ENCODE measurements at regions not wholly inside any gene's neighbourhood (a gene's known extent, or its start where the extent isn't known, plus 50 kb on each side); places are given as distances from the start of the nearest gene placed in this dataset.

DNA sequence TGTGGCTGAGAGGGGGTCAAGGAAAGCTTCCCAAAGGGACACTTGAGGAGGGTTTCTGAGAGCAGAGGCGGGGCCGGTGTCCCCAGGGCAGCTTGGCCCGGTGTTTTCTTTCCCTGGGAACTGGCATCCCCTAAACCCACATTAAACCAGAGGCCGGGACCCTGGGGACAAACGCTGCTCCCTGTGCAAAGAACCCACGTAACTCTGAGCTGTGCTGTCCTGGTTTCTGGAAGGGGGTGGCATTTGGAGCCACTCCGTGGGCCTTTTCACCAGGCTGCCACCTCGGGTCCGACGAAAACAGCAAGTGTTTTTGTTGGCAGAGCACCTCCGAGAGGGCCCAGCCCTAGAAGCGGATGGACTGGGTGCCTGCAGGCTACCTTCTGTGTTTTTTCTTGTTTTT is 100.2 kb upstream of the ANO1 start:
- no peaks in the 10 kb centered on the region for H3K9me3 ChIP-seq (ENCODE audit: control insufficient read depth, insufficient read depth, low read length)
- 76% methylated on average over 8 of the region's 12 CpGs for WGBS (ENCODE audit: insufficient coverage)

DNA sequence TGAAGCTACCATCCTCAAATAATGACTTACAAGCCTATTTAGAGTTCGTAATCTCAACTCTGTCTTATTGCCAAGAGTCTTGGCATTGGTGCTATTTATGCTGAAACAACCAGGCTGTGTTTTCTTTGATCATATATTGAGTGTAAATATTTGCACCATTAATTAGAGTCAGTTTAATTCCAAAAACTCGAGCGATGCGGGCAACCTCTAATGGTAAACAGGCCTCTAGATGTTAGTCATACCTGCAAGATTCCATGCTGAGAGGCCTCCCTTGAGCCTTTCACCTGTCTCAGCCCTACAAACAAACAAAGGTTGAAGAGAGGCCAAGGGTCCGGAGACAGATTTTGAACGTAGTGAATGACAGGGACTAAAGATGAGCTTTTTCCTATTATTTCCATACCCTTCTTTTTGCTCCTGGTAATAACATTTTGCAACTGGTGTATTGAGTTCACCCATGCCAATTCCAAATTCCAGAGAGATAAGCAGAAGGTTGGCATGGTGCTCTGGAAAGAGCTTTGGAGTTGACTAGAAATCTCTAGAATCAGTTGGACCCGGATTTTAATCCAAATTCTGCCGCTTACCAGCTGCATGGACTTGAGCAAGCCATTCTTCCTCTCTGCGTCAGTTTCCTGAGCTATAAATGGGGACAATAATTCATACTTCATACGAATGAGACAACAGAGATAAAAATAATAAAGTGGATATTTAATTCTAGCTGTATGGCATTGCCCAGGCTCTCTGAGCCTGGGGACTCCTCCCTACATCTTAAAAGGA is 99.1 kb upstream of the ANO1 start:
- WGBS (ENCODE audit: insufficient coverage), result 75% methylated on average over 1 of the region's 10 CpGs
- Histone ChIP-seq H3K4me3 (ENCODE audit: low read depth, low read length) (no peak overlapping the region), H3K36me3 (ENCODE audit: control insufficient read depth, insufficient read depth, low read length) (no peaks in the 10 kb centered on the region), H3K27me3 (ENCODE audit: control insufficient read depth, insufficient read depth, low read length) (peaks cover 19% of the 10 kb centered on the region), H3K27ac (ENCODE audit: low read depth, low read length) (no peak overlapping the region), H3K9me3 (ENCODE audit: control insufficient read depth, insufficient read depth, low read length) (no peaks in the 10 kb centered on the region), H3K4me1 (ENCODE audit: control insufficient read depth, insufficient read depth, low read length) (peaks cover 3% of the 10 kb centered on the region)
- DNase-seq (ENCODE audit: low read depth in 4 of 6, low spot score in 6 of 6), result peak in 1 of 6 donors; percentile 40

More for the DNA sequence above, 100.2 kb upstream of the ANO1 start:
- H3K36me3 ChIP-seq (ENCODE audit: control insufficient read depth, insufficient read depth, low read length), result no peaks in the 10 kb centered on the region
- no peak for DNase-seq (ENCODE audit: low read depth in 4 of 6, low spot score in 6 of 6)
- H3K4me3 ChIP-seq (ENCODE audit: low read depth, low read length), result no peak overlapping the region
- no peak overlapping the region for H3K27ac ChIP-seq (ENCODE audit: low read depth, low read length)
- peaks cover 3% of the 10 kb centered on the region for H3K4me1 ChIP-seq (ENCODE audit: control insufficient read depth, insufficient read depth, low read length)
- peaks cover 10% of the 10 kb centered on the region for H3K27me3 ChIP-seq (ENCODE audit: control insufficient read depth, insufficient read depth, low read length)

DNA sequence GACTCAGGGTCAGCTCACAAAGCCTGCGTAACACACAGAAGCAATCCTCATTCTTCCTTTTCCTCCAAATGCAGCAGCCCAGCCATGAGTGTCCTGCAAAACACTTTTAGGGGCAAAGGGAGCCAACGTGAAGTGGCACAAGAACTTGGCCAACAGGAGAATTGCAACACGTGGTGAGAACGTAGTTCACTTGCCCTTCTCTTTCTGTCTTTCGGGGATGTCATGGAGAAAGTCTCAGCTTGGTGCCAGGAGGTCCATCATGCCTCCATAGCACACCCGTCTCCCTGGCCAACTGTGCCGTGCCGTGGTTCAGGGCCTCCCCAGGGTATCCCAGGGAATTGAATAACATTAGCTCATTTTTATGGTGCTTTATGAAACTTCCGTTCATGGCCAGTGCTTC is 98.5 kb upstream of the ANO1 start:
- H3K36me3 ChIP-seq (ENCODE audit: control insufficient read depth, insufficient read depth, low read length), result no peaks in the 10 kb centered on the region
- H3K4me1 ChIP-seq (ENCODE audit: control insufficient read depth, insufficient read depth, low read length), result peaks cover 9% of the 10 kb centered on the region
- no peak overlapping the region for H3K27ac ChIP-seq (ENCODE audit: low read depth, low read length)
- DNase-seq (ENCODE audit: low read depth in 4 of 6, low spot score in 6 of 6), result no peak
- no peaks in the 10 kb centered on the region for H3K9me3 ChIP-seq (ENCODE audit: control insufficient read depth, insufficient read depth, low read length)
- WGBS (ENCODE audit: insufficient coverage), result 56% methylated on average over 5 of the region's 9 CpGs
- H3K27me3 ChIP-seq (ENCODE audit: control insufficient read depth, insufficient read depth, low read length), result peaks cover 25% of the 10 kb centered on the region
- H3K4me3 ChIP-seq (ENCODE audit: low read depth, low read length), result no peak overlapping the region

DNA sequence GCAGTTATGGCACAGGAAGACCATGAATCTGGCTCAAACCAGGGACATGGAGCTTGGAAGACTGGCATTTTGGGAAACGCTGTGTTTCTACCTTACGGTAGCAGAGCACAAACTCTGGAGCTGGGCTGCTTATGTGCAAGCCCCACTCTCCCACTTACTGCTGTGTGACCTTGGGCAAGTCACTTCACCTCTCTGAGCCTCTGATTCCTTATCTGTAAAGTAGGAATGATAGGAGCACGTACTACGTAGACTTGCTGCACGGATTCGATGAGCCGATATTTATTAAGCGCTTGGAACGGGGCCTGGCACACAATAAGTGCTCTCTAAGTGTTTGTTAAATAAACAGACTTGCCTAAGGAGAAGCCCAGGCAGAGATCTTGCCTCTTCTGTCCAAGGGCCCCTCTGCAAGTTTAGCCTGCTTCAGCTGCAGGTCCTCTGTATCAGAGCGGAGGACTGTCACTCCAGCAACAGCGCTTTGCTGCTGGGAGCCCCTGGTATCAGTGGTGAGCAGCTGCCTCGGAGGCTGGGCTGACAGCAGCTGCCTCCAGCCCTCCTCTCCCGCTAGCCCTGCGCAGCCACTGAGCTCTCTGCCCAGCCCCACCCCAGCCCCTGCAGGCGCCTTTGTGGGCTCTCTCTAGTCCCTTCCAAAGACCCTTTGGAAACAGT is 96.9 kb upstream of the ANO1 start:
- peaks cover 41% of the 10 kb centered on the region for H3K27me3 ChIP-seq (ENCODE audit: control insufficient read depth, insufficient read depth, low read length)
- H3K36me3 ChIP-seq (ENCODE audit: control insufficient read depth, insufficient read depth, low read length), result no peaks in the 10 kb centered on the region
- H3K27ac ChIP-seq (ENCODE audit: low read depth, low read length), result no peak overlapping the region
- no peak for DNase-seq (ENCODE audit: low read depth in 4 of 6, low spot score in 6 of 6)
- 71% methylated on average over 15 of the region's 15 CpGs for WGBS (ENCODE audit: insufficient coverage)
- H3K4me1 ChIP-seq (ENCODE audit: control insufficient read depth, insufficient read depth, low read length), result peaks cover 24% of the 10 kb centered on the region
- H3K4me3 ChIP-seq (ENCODE audit: low read depth, low read length), result no peak overlapping the region
- H3K9me3 ChIP-seq (ENCODE audit: control insufficient read depth, insufficient read depth, low read length), result no peaks in the 10 kb centered on the region

DNA sequence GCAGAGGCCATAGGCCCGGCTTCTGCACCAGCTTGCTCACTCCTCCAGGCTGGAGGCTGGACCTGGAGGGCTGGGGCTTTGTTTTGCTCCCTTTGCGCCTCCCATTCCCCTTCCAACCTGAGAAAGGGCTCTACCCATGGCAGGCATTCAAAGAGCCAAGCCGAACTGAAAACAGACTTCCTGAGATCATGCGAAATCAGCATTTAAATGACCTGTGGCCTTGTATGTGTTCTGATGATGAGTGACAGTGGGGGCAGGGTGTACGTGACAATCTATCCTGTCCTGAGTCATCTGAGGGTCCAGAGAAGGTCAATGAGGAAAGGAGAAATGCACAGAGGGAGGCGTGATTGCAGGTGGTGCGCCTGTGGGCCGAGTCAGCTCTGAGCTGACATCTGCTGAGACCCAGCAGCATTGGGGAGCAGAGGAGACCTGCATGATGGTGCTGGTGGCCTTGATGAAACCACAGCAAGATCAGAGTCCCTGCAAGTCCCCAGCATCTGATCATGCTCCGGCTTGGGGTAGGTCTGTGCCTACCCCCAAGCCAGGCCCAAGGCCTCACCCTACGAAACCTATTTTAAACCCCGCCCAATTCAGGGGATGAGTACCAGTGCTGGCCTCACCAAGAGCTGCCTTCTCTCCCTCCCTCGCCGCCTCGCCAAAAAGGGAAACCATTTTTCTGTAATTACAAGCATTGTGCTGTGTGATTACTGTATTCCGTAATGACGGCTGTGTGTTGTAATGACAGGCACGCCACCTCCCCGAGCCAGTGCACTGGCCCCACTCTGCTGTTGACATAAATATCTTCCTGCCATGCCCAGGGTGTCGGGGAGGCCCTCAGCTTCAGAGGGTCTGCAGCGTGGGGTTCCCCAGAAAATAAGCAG is 95.2 kb upstream of the ANO1 start:
- Histone ChIP-seq H3K9me3 (ENCODE audit: control insufficient read depth, insufficient read depth, low read length) (no peaks in the 10 kb centered on the region), H3K36me3 (ENCODE audit: control insufficient read depth, insufficient read depth, low read length) (no peaks in the 10 kb centered on the region), H3K4me1 (ENCODE audit: control insufficient read depth, insufficient read depth, low read length) (peaks cover 25% of the 10 kb centered on the region), H3K4me3 (ENCODE audit: low read depth, low read length) (no peak overlapping the region), H3K27me3 (ENCODE audit: control insufficient read depth, insufficient read depth, low read length) (peaks cover 58% of the 10 kb centered on the region), H3K27ac (ENCODE audit: low read depth, low read length) (no peak overlapping the region)
- DNase-seq (ENCODE audit: low read depth in 4 of 6, low spot score in 6 of 6), result no peak
- 82% methylated on average over 15 of the region's 20 CpGs for WGBS (ENCODE audit: insufficient coverage)

DNA sequence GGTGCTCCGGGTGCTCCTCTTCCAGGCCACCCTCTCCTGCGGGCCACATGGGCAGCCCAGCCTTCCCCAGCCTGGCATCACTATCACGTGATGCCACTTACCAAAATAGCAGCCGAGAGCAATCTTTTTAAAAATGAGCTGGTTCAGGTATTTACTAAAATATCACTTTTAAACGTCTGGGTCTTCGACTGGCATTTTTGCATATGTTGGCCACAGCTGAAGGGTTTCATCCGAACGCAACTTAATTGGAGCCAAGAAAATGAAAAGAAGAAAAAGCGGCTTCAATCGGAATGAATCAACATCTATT is 94.6 kb upstream of the ANO1 start:
- WGBS (ENCODE audit: insufficient coverage), result 87% methylated on average over 3 of the region's 10 CpGs
- Histone ChIP-seq H3K4me1 (ENCODE audit: control insufficient read depth, insufficient read depth, low read length) (peaks cover 25% of the 10 kb centered on the region), H3K27ac (ENCODE audit: low read depth, low read length) (no peak overlapping the region), H3K4me3 (ENCODE audit: low read depth, low read length) (no peak overlapping the region), H3K36me3 (ENCODE audit: control insufficient read depth, insufficient read depth, low read length) (no peaks in the 10 kb centered on the region), H3K9me3 (ENCODE audit: control insufficient read depth, insufficient read depth, low read length) (no peaks in the 10 kb centered on the region), H3K27me3 (ENCODE audit: control insufficient read depth, insufficient read depth, low read length) (peaks cover 61% of the 10 kb centered on the region)
- DNase-seq (ENCODE audit: low read depth in 4 of 6, low spot score in 6 of 6), result no peak

DNA sequence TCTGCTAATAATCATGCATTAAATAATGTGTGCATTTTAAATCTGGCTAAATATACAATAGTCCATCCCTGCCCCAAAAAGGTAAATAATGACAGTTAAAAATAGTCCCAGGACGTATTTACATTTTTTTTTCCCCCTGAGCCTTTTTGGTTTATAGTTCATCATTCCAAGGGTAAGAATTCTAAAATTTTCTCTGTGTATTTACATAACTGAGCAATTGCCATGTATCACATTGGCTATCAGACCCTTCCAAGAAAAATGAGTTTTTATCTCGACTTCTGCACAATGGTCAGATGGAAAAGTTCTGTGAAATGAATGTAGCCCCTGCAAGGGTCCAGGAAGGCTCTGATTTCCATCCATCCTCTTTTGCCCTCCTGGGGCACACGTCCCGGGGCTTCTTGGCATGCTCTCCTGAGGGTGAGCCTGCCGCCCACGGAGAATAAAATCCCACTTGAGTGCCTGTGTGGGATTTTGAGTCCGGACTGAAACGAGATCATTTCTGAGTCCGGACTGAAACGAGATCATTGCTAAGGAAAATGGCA is 94.1 kb upstream of the ANO1 start:
- Histone ChIP-seq H3K4me1 (ENCODE audit: control insufficient read depth, insufficient read depth, low read length) (peaks cover 25% of the 10 kb centered on the region), H3K27me3 (ENCODE audit: control insufficient read depth, insufficient read depth, low read length) (peaks cover 62% of the 10 kb centered on the region), H3K4me3 (ENCODE audit: low read depth, low read length) (no peak overlapping the region), H3K9me3 (ENCODE audit: control insufficient read depth, insufficient read depth, low read length) (no peaks in the 10 kb centered on the region), H3K36me3 (ENCODE audit: control insufficient read depth, insufficient read depth, low read length) (no peaks in the 10 kb centered on the region), H3K27ac (ENCODE audit: low read depth, low read length) (no peak overlapping the region)
- WGBS (ENCODE audit: insufficient coverage), result 16% methylated on average over 6 of the region's 10 CpGs
- no peak for DNase-seq (ENCODE audit: low read depth in 4 of 6, low spot score in 6 of 6)

DNA sequence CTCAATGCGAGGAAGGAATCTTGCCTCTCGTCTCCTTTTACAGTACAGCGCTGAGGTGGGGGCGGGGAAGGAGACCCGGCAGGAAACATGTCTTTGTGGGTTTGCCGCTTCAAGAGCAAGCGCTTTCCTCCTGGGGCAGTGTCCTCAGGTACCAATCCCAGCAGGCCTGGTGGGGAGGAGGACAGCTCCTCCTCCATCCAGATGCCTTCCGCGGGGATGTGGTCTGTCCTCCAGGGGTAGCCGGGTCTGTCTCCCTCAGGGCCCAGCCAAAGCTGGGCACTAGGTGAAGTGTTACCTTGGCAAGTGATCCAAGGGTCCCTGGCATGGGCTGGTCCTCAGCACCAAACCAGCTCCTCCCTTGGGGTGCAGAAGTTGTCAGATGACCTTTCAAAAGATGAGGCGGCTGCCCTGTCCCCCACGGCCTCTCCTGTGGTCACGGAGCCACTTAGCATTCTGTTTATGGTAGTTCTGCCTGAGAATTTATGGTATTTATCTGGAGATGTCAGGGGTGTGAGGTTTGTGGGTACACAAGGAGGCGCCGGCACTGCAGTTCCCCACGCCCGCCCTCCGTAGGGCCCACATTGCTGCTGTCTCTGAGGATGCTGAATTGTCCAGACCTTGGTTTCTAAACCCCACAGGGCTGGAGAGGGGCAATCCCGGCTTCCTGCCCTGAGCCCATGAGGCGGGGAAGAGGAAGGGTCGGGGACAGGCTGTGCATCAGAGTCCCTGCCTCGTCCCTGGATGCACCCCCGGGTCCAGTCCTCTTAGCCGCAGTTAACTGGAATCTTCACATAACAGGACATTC is 93.5 kb upstream of the ANO1 start:
- Histone ChIP-seq H3K4me1 (ENCODE audit: control insufficient read depth, insufficient read depth, low read length) (peaks cover 24% of the 10 kb centered on the region), H3K36me3 (ENCODE audit: control insufficient read depth, insufficient read depth, low read length) (no peaks in the 10 kb centered on the region), H3K9me3 (ENCODE audit: control insufficient read depth, insufficient read depth, low read length) (no peaks in the 10 kb centered on the region), H3K27me3 (ENCODE audit: control insufficient read depth, insufficient read depth, low read length) (peaks cover 64% of the 10 kb centered on the region), H3K27ac (ENCODE audit: low read depth, low read length) (no peak overlapping the region), H3K4me3 (ENCODE audit: low read depth, low read length) (no peak overlapping the region)
- peak in 1 of 6 donors; percentile 39 for DNase-seq (ENCODE audit: low read depth in 4 of 6, low spot score in 6 of 6)
- 8% methylated on average over 21 of the region's 24 CpGs for WGBS (ENCODE audit: insufficient coverage)

DNA sequence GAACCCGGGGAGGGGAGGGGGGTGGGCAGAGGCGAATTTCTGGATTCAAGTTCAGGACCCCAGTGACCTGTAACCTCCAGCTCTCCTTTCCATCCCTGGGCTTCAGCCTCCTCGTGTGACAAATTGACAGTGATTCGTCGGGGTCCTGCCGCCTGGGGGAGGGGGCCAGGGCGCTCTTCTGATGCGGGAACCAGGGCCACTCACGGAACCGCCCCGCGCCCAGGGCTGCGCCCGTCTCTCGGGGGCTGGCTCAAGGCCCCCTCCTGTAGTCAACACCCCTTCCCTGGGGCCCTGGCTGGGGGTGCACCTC is 92.8 kb upstream of the ANO1 start:
- Histone ChIP-seq H3K36me3 (ENCODE audit: control insufficient read depth, insufficient read depth, low read length) (no peaks in the 10 kb centered on the region), H3K4me3 (ENCODE audit: low read depth, low read length) (no peak overlapping the region), H3K27ac (ENCODE audit: low read depth, low read length) (no peak overlapping the region), H3K27me3 (ENCODE audit: control insufficient read depth, insufficient read depth, low read length) (peaks cover 65% of the 10 kb centered on the region), H3K9me3 (ENCODE audit: control insufficient read depth, insufficient read depth, low read length) (no peaks in the 10 kb centered on the region), H3K4me1 (ENCODE audit: control insufficient read depth, insufficient read depth, low read length) (peaks cover 22% of the 10 kb centered on the region)
- WGBS (ENCODE audit: insufficient coverage), result 1% methylated on average over 15 of the region's 15 CpGs
- DNase-seq (ENCODE audit: low read depth in 4 of 6, low spot score in 6 of 6), result no peak

Data from spinal cord (tissue), 9 donors.